22Rv1 (cell line): ENCODE measurements at regions not wholly inside any gene's neighbourhood (a gene's known extent, or its start where the extent isn't known, plus 50 kb on each side); places are given as distances from the start of the nearest gene placed in this dataset.

Source experiments
- H3K27ac ChIP-seq: fragments of 450-650 bp; 2 replicates; pipeline ENCODE4 v1.5.1; 2017
- ZFX ChIP-seq: fragments of 450-650 bp; IDR thresholded peaks from 2 replicates; pipeline ENCODE4 v1.6.1; 2017; ENCODE audit warnings: antibody characterized with exemption, borderline replicate concordance
- TF ChIP-seq, protein P1 (sequence below): fragments of 450-650 bp; IDR thresholded peaks from 2 replicates; pipeline ENCODE4 v1.5.1; 2017; ENCODE audit warnings: mild to moderate bottlenecking

- TF ChIP-seq, protein P1, sequence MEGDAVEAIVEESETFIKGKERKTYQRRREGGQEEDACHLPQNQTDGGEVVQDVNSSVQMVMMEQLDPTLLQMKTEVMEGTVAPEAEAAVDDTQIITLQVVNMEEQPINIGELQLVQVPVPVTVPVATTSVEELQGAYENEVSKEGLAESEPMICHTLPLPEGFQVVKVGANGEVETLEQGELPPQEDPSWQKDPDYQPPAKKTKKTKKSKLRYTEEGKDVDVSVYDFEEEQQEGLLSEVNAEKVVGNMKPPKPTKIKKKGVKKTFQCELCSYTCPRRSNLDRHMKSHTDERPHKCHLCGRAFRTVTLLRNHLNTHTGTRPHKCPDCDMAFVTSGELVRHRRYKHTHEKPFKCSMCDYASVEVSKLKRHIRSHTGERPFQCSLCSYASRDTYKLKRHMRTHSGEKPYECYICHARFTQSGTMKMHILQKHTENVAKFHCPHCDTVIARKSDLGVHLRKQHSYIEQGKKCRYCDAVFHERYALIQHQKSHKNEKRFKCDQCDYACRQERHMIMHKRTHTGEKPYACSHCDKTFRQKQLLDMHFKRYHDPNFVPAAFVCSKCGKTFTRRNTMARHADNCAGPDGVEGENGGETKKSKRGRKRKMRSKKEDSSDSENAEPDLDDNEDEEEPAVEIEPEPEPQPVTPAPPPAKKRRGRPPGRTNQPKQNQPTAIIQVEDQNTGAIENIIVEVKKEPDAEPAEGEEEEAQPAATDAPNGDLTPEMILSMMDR = no peak
- H3K27ac ChIP-seq = no peak overlapping the region
These were observed 111.6 kb downstream of the DYNAP start for GRCh38 chr18:54702686-54703085.

GRCh38 chr18:54710074-54710899 is 118.0 kb upstream of the RAB27B start:
- H3K27ac ChIP-seq = no peak overlapping the region
- TF ChIP-seq, protein P1 = no peak
- TF ChIP-seq ZFX = no peak

GRCh38 chr18:54710900-54711281 is 117.4 kb upstream of the RAB27B start:
- no peak for TF ChIP-seq ZFX
- TF ChIP-seq, protein P1 = no peak
- no peak overlapping the region for H3K27ac ChIP-seq

DNA sequence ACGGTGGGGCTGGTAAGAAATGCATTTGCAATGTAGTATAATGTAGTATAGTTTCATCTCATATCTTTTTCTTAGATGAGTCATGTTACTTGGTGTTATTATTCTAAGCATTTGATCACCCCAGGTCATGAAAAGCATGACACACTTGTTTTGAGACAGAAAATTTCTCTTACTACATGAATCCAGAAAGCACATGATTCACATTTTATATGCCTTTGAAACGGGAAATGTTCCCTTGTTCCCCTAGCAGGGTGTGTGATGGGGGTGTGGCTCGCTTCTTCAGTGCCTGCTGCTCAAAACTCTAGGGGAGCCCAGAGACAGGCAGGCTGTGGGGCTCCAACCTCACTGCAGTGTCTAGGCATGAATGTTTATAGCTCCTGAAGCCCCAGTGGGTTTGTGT is 116.0 kb upstream of the RAB27B start:
- no peak overlapping the region for H3K27ac ChIP-seq
- TF ChIP-seq, protein P1 = no peak
- TF ChIP-seq ZFX = no peak

GRCh38 chr18:54712758-54713157 is 115.5 kb upstream of the RAB27B start:
- H3K27ac ChIP-seq = no peak overlapping the region
- TF ChIP-seq, protein P1 = no peak
- TF ChIP-seq ZFX = no peak

DNA sequence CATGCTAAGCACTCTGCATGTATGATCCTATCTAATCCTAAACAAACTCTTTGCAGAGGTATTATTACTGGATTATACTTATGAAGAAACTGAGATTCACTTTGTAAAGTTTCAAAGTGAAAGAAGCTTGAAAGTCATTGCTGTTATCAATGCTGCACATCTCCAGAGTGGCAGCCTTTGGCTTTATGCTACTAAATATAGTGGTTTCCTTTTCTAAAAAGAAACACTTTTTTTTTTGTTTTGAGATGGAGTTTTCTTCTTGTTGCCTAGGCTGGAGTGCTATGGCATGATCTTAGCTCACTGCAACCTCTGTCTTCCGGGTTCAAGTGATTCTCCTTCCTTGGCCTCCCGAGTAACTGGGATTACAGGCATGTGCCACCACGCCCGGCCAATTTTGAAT is 114.9 kb upstream of the RAB27B start:
- TF ChIP-seq, protein P1 = no peak
- TF ChIP-seq ZFX = no peak
- no peak overlapping the region for H3K27ac ChIP-seq

DNA sequence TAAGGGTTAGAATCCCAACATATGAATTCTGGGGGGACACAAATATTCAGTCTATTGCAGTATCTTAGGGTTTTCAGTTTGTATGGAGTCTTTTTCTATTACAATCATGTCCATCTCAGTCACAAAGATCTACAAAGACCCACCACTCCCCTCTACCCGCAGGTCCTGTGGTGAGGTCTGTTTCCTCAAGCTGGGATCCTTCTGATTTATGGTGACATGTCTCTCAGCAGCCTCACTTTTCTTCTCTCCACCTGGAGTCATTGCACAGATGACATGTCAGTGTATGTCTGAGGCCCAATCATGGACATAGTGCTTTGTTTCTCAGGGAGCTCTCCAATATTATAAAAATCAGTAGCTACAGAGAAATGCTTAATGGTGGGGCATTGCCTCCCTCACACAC is 113.4 kb upstream of the RAB27B start:
- TF ChIP-seq, protein P1 = no peak
- no peak for TF ChIP-seq ZFX
- H3K27ac ChIP-seq = no peak overlapping the region
